NCI-H748 (cell line): ENCODE measurements at regions not wholly inside any gene's neighbourhood (a gene's known extent, or its start where the extent isn't known, plus 50 kb on each side); places are given as distances from the start of the nearest gene placed in this dataset.
"Not testable (repeated sequence)": the region's sequence is repeated elsewhere in the genome, so short reads cannot be mapped to it uniquely, and the experiment has no call there.

Experiments used
- DNase-seq: peaks from one replicate; lab custom pipeline; 2025; ENCODE audit not compliant: unreplicated experiment; lab: John Stamatoyannopoulos, UW

GRCh38 chr21:13935396-13936032, 275.2 kb downstream of the LIPI start:
- not testable (repeated sequence) for DNase-seq

- DNase-seq: not testable (repeated sequence)
Observed at GRCh38 chr21:13934887-13935342, 275.8 kb downstream of the LIPI start.

- not testable (repeated sequence) for DNase-seq
Observed at GRCh38 chr21:13923175-13923574, 287.6 kb downstream of the LIPI start.

GRCh38 chr21:13921455-13921854, 289.3 kb downstream of the LIPI start:
- DNase-seq: not testable (repeated sequence)

- not testable (repeated sequence) for DNase-seq
Observed at GRCh38 chr21:13907385-13907784, 297.8 kb downstream of the POTED start.

- DNase-seq: not testable (repeated sequence)
Observed at GRCh38 chr21:13896596-13897247, 287.1 kb downstream of the POTED start.

GRCh38 chr21:13893617-13894016, 284.0 kb downstream of the POTED start:
- not testable (repeated sequence) for DNase-seq

GRCh38 chr21:13893025-13893424, 283.4 kb downstream of the POTED start:
- not testable (repeated sequence) for DNase-seq

GRCh38 chr21:13892146-13892751, 282.7 kb downstream of the POTED start:
- not testable (repeated sequence) for DNase-seq

GRCh38 chr21:13889176-13889575, 279.6 kb downstream of the POTED start:
- DNase-seq: not testable (repeated sequence)

GRCh38 chr21:13883641-13884395, 274.2 kb downstream of the POTED start:
- not testable (repeated sequence) for DNase-seq

GRCh38 chr21:13877503-13877902, 267.9 kb downstream of the POTED start:
- not testable (repeated sequence) for DNase-seq

- not testable (repeated sequence) for DNase-seq
Observed at GRCh38 chr21:13876999-13877398, 267.4 kb downstream of the POTED start.

GRCh38 chr21:13874001-13874400, 264.4 kb downstream of the POTED start:
- not testable (repeated sequence) for DNase-seq

GRCh38 chr21:13854638-13855037, 245.1 kb downstream of the POTED start:
- no peak for DNase-seq

- not testable (repeated sequence) for DNase-seq
Observed at GRCh38 chr21:13850808-13851207, 241.2 kb downstream of the POTED start.

- DNase-seq: not testable (repeated sequence)
Observed at GRCh38 chr21:13849489-13849888, 239.9 kb downstream of the POTED start.

GRCh38 chr21:13846718-13847117, 237.1 kb downstream of the POTED start:
- not testable (repeated sequence) for DNase-seq

- not testable (repeated sequence) for DNase-seq
Observed at GRCh38 chr21:13844574-13844973, 235.0 kb downstream of the POTED start.

- not testable (repeated sequence) for DNase-seq
Observed at GRCh38 chr21:13843081-13843480, 233.5 kb downstream of the POTED start.

GRCh38 chr21:13827666-13828065, 218.1 kb downstream of the POTED start:
- not testable (repeated sequence) for DNase-seq
